ENCODE measurements at regions not wholly inside any gene's neighbourhood (a gene's known extent, or its start where the extent isn't known, plus 50 kb on each side); places are given as distances from the start of the nearest gene placed in this dataset.

DNA sequence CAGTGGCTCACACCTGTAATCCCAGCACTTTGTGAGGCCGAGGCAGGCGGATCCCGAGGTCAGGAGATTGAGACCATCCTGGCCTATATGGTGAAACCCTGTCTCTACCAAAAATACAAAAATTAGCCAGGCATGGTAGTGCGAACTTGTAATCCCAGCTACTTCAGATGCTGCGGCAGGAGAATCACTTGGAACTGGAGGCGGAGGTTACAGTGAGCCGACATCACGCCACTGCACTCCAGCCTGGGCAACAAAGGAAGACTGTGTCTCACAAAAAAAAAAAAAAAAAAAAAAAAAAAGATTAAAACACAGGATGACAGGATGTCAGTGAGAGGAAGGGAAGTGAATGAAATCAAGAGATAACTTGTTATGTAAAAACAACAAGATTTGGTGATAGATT lies 1158.5 kb downstream of the PCDH9 start:
- Histone ChIP-seq H3K27me3 (no peaks in the 10 kb centered on the region), H3K4me1 (no peaks in the 10 kb centered on the region), H3K27ac (no peak overlapping the region), H3K4me3 (no peak overlapping the region), H3K9me3 (no peaks in the 10 kb centered on the region), H3K36me3 (replicated peaks in 1 of 2; ENCODE audit: insufficient read depth in 1 of 2, low read depth in 2 of 2) (no peaks in the 10 kb centered on the region)
- DNase-seq (no peak), ATAC-seq (no peak)
- TF ChIP-seq, protein P1, sequence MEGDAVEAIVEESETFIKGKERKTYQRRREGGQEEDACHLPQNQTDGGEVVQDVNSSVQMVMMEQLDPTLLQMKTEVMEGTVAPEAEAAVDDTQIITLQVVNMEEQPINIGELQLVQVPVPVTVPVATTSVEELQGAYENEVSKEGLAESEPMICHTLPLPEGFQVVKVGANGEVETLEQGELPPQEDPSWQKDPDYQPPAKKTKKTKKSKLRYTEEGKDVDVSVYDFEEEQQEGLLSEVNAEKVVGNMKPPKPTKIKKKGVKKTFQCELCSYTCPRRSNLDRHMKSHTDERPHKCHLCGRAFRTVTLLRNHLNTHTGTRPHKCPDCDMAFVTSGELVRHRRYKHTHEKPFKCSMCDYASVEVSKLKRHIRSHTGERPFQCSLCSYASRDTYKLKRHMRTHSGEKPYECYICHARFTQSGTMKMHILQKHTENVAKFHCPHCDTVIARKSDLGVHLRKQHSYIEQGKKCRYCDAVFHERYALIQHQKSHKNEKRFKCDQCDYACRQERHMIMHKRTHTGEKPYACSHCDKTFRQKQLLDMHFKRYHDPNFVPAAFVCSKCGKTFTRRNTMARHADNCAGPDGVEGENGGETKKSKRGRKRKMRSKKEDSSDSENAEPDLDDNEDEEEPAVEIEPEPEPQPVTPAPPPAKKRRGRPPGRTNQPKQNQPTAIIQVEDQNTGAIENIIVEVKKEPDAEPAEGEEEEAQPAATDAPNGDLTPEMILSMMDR (IDR thresholded peaks at IDR 0.05), result no peak
- no peak for TF ChIP-seq POLR2A (IDR thresholded peaks at IDR 0.05)
- intact Hi-C loops (cut with DNase I), result no loop called here
- 73 to 87% methylated on average over 8 of the region's 8 CpGs for WGBS, 2 donors

GRCh38 chr13:66071029-66071428 lies 1159.1 kb downstream of the PCDH9 start:
- no peaks in the 10 kb centered on the region for H3K36me3 ChIP-seq (replicated peaks in 1 of 2; ENCODE audit: insufficient read depth in 1 of 2, low read depth in 2 of 2)
- H3K4me3 ChIP-seq, result no peak overlapping the region
- ATAC-seq, result no peak
- DNase-seq, result no peak
- no peaks in the 10 kb centered on the region for H3K9me3 ChIP-seq
- TF ChIP-seq, protein P1 (IDR thresholded peaks at IDR 0.05), result no peak
- TF ChIP-seq POLR2A (IDR thresholded peaks at IDR 0.05), result no peak
- no peaks in the 10 kb centered on the region for H3K27me3 ChIP-seq
- intact Hi-C loops (cut with DNase I), result no loop called here
- H3K27ac ChIP-seq, result no peak overlapping the region
- 59 to 74% methylated on average over 2 of the region's 2 CpGs for WGBS, 2 donors
- no peaks in the 10 kb centered on the region for H3K4me1 ChIP-seq

GRCh38 chr13:66069570-66069969 lies 1160.6 kb downstream of the PCDH9 start:
- Histone ChIP-seq H3K27ac (no peak overlapping the region), H3K4me1 (no peaks in the 10 kb centered on the region), H3K4me3 (no peak overlapping the region), H3K27me3 (no peaks in the 10 kb centered on the region), H3K36me3 (replicated peaks in 1 of 2; ENCODE audit: insufficient read depth in 1 of 2, low read depth in 2 of 2) (no peaks in the 10 kb centered on the region), H3K9me3 (no peaks in the 10 kb centered on the region)
- TF ChIP-seq POLR2A (IDR thresholded peaks at IDR 0.05), result no peak
- TF ChIP-seq, protein P1 (IDR thresholded peaks at IDR 0.05), result no peak
- ATAC-seq (no peak), DNase-seq (no peak)
- WGBS, 2 donors, result 41 to 52% methylated on average over 1 of the region's 1 CpG
- intact Hi-C loops (cut with DNase I), result no loop called here

- TF ChIP-seq POLR2A (IDR thresholded peaks at IDR 0.05), result no peak
- TF ChIP-seq, protein P1 (IDR thresholded peaks at IDR 0.05), result no peak
- H3K36me3 ChIP-seq (replicated peaks in 1 of 2; ENCODE audit: insufficient read depth in 1 of 2, low read depth in 2 of 2), result no peaks in the 10 kb centered on the region
- H3K27me3 ChIP-seq, result no peaks in the 10 kb centered on the region
- ATAC-seq, result no peak
- no peaks in the 10 kb centered on the region for H3K9me3 ChIP-seq
- no peaks in the 10 kb centered on the region for H3K4me1 ChIP-seq
- H3K27ac ChIP-seq, result no peak overlapping the region
- no peak for DNase-seq
- 39 to 45% methylated on average over 2 of the region's 2 CpGs for WGBS, 2 donors
- intact Hi-C loops (cut with DNase I), result no loop called here
- H3K4me3 ChIP-seq, result no peak overlapping the region
Measured at GRCh38 chr13:66068683-66069082, 1161.5 kb downstream of the PCDH9 start.

- Histone ChIP-seq H3K27me3 (no peaks in the 10 kb centered on the region), H3K36me3 (replicated peaks in 1 of 2; ENCODE audit: insufficient read depth in 1 of 2, low read depth in 2 of 2) (no peaks in the 10 kb centered on the region), H3K4me3 (no peak overlapping the region), H3K9me3 (no peaks in the 10 kb centered on the region), H3K27ac (no peak overlapping the region), H3K4me1 (no peaks in the 10 kb centered on the region)
- TF ChIP-seq POLR2A (IDR thresholded peaks at IDR 0.05), result no peak
- TF ChIP-seq, protein P1 (IDR thresholded peaks at IDR 0.05), result no peak
- no peak for DNase-seq
- no peak for ATAC-seq
- 71 to 80% methylated on average over 4 of the region's 4 CpGs for WGBS, 2 donors
- intact Hi-C loops (cut with DNase I), result no loop called here
Measured at GRCh38 chr13:66048888-66049287, 1181.2 kb downstream of the PCDH9 start.
